ENCODE measurements at regions not wholly inside any gene's neighbourhood (a gene's known extent, or its start where the extent isn't known, plus 50 kb on each side); places are given as distances from the start of the nearest gene placed in this dataset.

- in situ Hi-C loops (cut with MboI; ENCODE audit: low sequenced_read_pairs in 4 of 4) (no loop called here), intact Hi-C loops (cut with DNase I; ENCODE audit: low total_unique reads) (loop anchor here (2.0 kb wide), 1 partner anchor 78 kb away; no protein-coding TSS in a partner anchor)
- DNase-seq (peak in 1 of 2 donors; percentile 33), ATAC-seq (peak; percentile 84 to 85)
- peak overlapping the region; percentile 45 to 71 (median 67) for H3K27ac ChIP-seq
- H3K27me3 ChIP-seq = no peaks in the 10 kb centered on the region
- peak overlapping the region in 3 of 4 donors; percentile 5 to 34 (median 15) for H3K4me3 ChIP-seq
- H3K4me1 ChIP-seq = peaks cover 21 to 24% of the 10 kb centered on the region in 2 donors
- H3K36me3 ChIP-seq = no peaks in the 10 kb centered on the region
- H3K9me3 ChIP-seq = no peaks in the 10 kb centered on the region
- no peak for TF ChIP-seq CTCF (IDR thresholded peaks at IDR 0.05 in 4 of 5, conservative IDR thresholded peaks at IDR 0.05 in 1 of 5)
- no peak for TF ChIP-seq POLR2A (IDR thresholded peaks at IDR 0.05)
Measured at GRCh38 chr9:79985264-79985663, 413.5 kb downstream of the TLE4 start.

- Histone ChIP-seq H3K4me1 (peaks cover 21 to 24% of the 10 kb centered on the region in 2 donors), H3K36me3 (no peaks in the 10 kb centered on the region), H3K27ac (peak overlapping the region; percentile 45 to 71 (median 67)), H3K9me3 (no peaks in the 10 kb centered on the region), H3K4me3 (no peak overlapping the region), H3K27me3 (no peaks in the 10 kb centered on the region)
- TF ChIP-seq CTCF (IDR thresholded peaks at IDR 0.05 in 4 of 5, conservative IDR thresholded peaks at IDR 0.05 in 1 of 5) = no peak
- no peak for TF ChIP-seq POLR2A (IDR thresholded peaks at IDR 0.05)
- intact Hi-C loops (cut with DNase I; ENCODE audit: low total_unique reads) = loop anchor here (2.0 kb wide), 1 partner anchor 78 kb away; no protein-coding TSS in a partner anchor
- DNase-seq (peak; percentile 14 to 35), ATAC-seq (peak; percentile 71 to 75)
- in situ Hi-C loops (cut with MboI; ENCODE audit: low sequenced_read_pairs in 4 of 4) = loop anchor here in 1 of 4 donors (5.0 kb wide), 1 partner anchor 73 kb away; no protein-coding TSS in a partner anchor
Measured at GRCh38 chr9:79984429-79985067, 412.8 kb downstream of the TLE4 start.

GRCh38 chr9:79980432-79980831 is 408.7 kb downstream of the TLE4 start:
- Histone ChIP-seq H3K9me3 (no peaks in the 10 kb centered on the region), H3K27ac (no peak overlapping the region), H3K27me3 (no peaks in the 10 kb centered on the region), H3K4me1 (peaks cover 29 to 34% of the 10 kb centered on the region in 2 donors), H3K36me3 (no peaks in the 10 kb centered on the region), H3K4me3 (no peak overlapping the region)
- no peak for TF ChIP-seq CTCF (IDR thresholded peaks at IDR 0.05 in 4 of 5, conservative IDR thresholded peaks at IDR 0.05 in 1 of 5)
- no peak for TF ChIP-seq POLR2A (IDR thresholded peaks at IDR 0.05)
- intact Hi-C loops (cut with DNase I; ENCODE audit: low total_unique reads) = no loop called here
- in situ Hi-C loops (cut with MboI; ENCODE audit: low sequenced_read_pairs in 4 of 4) = loop anchor here in 1 of 4 donors (5.0 kb wide), 1 partner anchor 77 kb away; no protein-coding TSS in a partner anchor
- no peak for ATAC-seq
- DNase-seq = no peak

- Histone ChIP-seq H3K4me3 (peak overlapping the region in 2 of 4 donors; percentile 32 to 39), H3K36me3 (no peaks in the 10 kb centered on the region), H3K27ac (peak overlapping the region; percentile 78 to 89 (median 82)), H3K27me3 (no peaks in the 10 kb centered on the region), H3K9me3 (no peaks in the 10 kb centered on the region), H3K4me1 (peaks cover 16 to 31% of the 10 kb centered on the region in 2 donors)
- no peak for DNase-seq
- no peak for ATAC-seq
- TF ChIP-seq POLR2A (IDR thresholded peaks at IDR 0.05) = no peak
- TF ChIP-seq CTCF (IDR thresholded peaks at IDR 0.05 in 4 of 5, conservative IDR thresholded peaks at IDR 0.05 in 1 of 5) = no peak
- in situ Hi-C loops (cut with MboI; ENCODE audit: low sequenced_read_pairs in 4 of 4) = loop anchor here in 1 of 4 donors (10.0 kb wide), 1 partner anchor 87 kb away; no protein-coding TSS in a partner anchor
- intact Hi-C loops (cut with DNase I; ENCODE audit: low total_unique reads) = loop anchor here (5.0 kb wide), 2 partner anchors 200 to 405 kb away; partner anchors contain the start of gene TLE4
Measured at GRCh38 chr9:79977510-79978197, 405.9 kb downstream of the TLE4 start.
